HG03521 (cell line): ENCODE measurements at regions not wholly inside any gene's neighbourhood (a gene's known extent, or its start where the extent isn't known, plus 50 kb on each side); places are given as distances from the start of the nearest gene placed in this dataset.
"Not testable (repeated sequence)": the region's sequence is repeated elsewhere in the genome, so short reads cannot be mapped to it uniquely, and the experiment has no call there.

ENCODE experiments used
- ATAC-seq: cut with Tn5 transposase; IDR thresholded peaks from one replicate; pipeline ENCODE4 v1.9.1; 2021; ENCODE audit warnings: mild to moderate bottlenecking, moderate library complexity; ENCODE audit not compliant: unreplicated experiment

GRCh38 chr20:53857723-53858236 lies 212.6 kb downstream of the BCAS1 start:
- no peak for ATAC-seq

GRCh38 chr20:53856300-53857295 lies 213.8 kb downstream of the BCAS1 start:
- no peak for ATAC-seq

GRCh38 chr20:53855733-53856132 lies 214.7 kb downstream of the BCAS1 start:
- no peak for ATAC-seq

- not testable (repeated sequence) for ATAC-seq
Observed at GRCh38 chr20:53854609-53854926, 215.8 kb downstream of the BCAS1 start.

GRCh38 chr20:53853111-53853713 lies 217.2 kb downstream of the BCAS1 start:
- no peak for ATAC-seq

- ATAC-seq = no peak
Observed at GRCh38 chr20:53852691-53853090, 217.7 kb downstream of the BCAS1 start.

GRCh38 chr20:53852014-53852413 lies 218.4 kb downstream of the BCAS1 start:
- no peak for ATAC-seq

GRCh38 chr20:53850319-53850718 lies 220.1 kb downstream of the BCAS1 start:
- ATAC-seq = no peak

GRCh38 chr20:53849471-53850059 lies 220.8 kb downstream of the BCAS1 start:
- no peak for ATAC-seq

- no peak for ATAC-seq
Observed at GRCh38 chr20:53848304-53848703, 222.1 kb downstream of the BCAS1 start.

GRCh38 chr20:53847837-53848170 lies 222.6 kb downstream of the BCAS1 start:
- ATAC-seq = no peak

GRCh38 chr20:53847139-53847836 lies 223.1 kb downstream of the BCAS1 start:
- ATAC-seq = no peak

GRCh38 chr20:53846640-53847039 lies 223.8 kb downstream of the BCAS1 start:
- ATAC-seq = no peak

GRCh38 chr20:53845980-53846379 lies 224.4 kb downstream of the BCAS1 start:
- no peak for ATAC-seq

GRCh38 chr20:53844259-53844658 lies 226.1 kb downstream of the BCAS1 start:
- no peak for ATAC-seq

GRCh38 chr20:53843645-53844044 lies 226.7 kb downstream of the BCAS1 start:
- no peak for ATAC-seq

GRCh38 chr20:53842301-53843099 lies 227.9 kb downstream of the BCAS1 start:
- no peak for ATAC-seq

- ATAC-seq = no peak
Observed at GRCh38 chr20:53841741-53842140, 228.7 kb downstream of the BCAS1 start.

GRCh38 chr20:53840532-53840931 lies 229.9 kb downstream of the BCAS1 start:
- ATAC-seq = no peak

GRCh38 chr20:53839423-53840176 lies 230.8 kb downstream of the BCAS1 start:
- peak; percentile 49 for ATAC-seq
